Common myeloid progenitor, CD34-positive (primary cell): ENCODE measurements at regions not wholly inside any gene's neighbourhood (a gene's known extent, or its start where the extent isn't known, plus 50 kb on each side); places are given as distances from the start of the nearest gene placed in this dataset.

ENCODE experiments used
- CTCF ChIA-PET: fragments of 350-600 bp; sonication (Branson Sonifier 250); formaldehyde crosslinking; loops from one replicate; lab custom pipeline; 2021; ENCODE audit warnings: antibody characterized with exemption; lab: Charles Lee
- POLR2A ChIA-PET: fragments of 350-600 bp; sonication (Branson Sonifier 250); formaldehyde crosslinking; loops from one replicate; lab custom pipeline; 2021; ENCODE audit warnings: antibody characterized with exemption; lab: Charles Lee
- DNase-seq, 3 donors: peaks; one replicate each; pipeline versions ENCODE4 v3.0.0 to v3.0.0-alpha.2; 2013
- H3K27ac ChIP-seq, 2 experiments: 1 replicate in 1 of 2; 2 replicates in 1 of 2; pipeline ENCODE4 v1.7.0; 2013; ENCODE audit warnings: inconsistent platforms in 2 of 2, low read length in 2 of 2, mild to moderate bottlenecking in 2 of 2, low read depth in 1 of 2, moderate library complexity in 1 of 2; ENCODE audit not compliant: severe bottlenecking in 2 of 2, insufficient read depth in 1 of 2, poor library complexity in 1 of 2
- H3K27me3 ChIP-seq, 5 experiments: replicated peaks in 2 of 5; 1 replicate in 3 of 5; 2 replicates in 2 of 5; pipeline versions ENCODE4 v1.6.1 to v1.7.0; 2013; ENCODE audit warnings: low read length in 4 of 5, mild to moderate bottlenecking in 2 of 5, moderate library complexity in 2 of 5, inconsistent platforms in 1 of 5; ENCODE audit not compliant: insufficient read depth in 5 of 5, control insufficient read depth in 4 of 5
- H3K36me3 ChIP-seq, 4 experiments: 1 replicate in 2 of 4; 2 replicates in 2 of 4; pipeline versions ENCODE4 v1.6.1 to v1.7.0; 2013; ENCODE audit warnings: low read length in 3 of 4, control low read depth in 1 of 4, mild to moderate bottlenecking in 1 of 4; ENCODE audit not compliant: control insufficient read depth in 4 of 4, insufficient read depth in 4 of 4
- H3K4me1 ChIP-seq, 4 experiments: 1 replicate in 3 of 4; 2 replicates in 1 of 4; pipeline versions ENCODE4 v1.6.1 to v1.7.1; 2013; ENCODE audit warnings: low read length in 3 of 4, mild to moderate bottlenecking in 3 of 4, control low read depth in 1 of 4, inconsistent platforms in 1 of 4, moderate library complexity in 1 of 4; ENCODE audit not compliant: control insufficient read depth in 4 of 4, insufficient read depth in 4 of 4; ENCODE audit errors: control extremely low read depth in 1 of 4
- H3K4me3 ChIP-seq, 7 experiments: 1 replicate in 4 of 7; 2 replicates in 3 of 7; pipeline versions ENCODE4 v1.5.1 to v1.7.0; 2013; ENCODE audit warnings: mild to moderate bottlenecking in 7 of 7, low read length in 6 of 7, moderate library complexity in 6 of 7, inconsistent platforms in 2 of 7, low read depth in 2 of 7, control low read depth in 1 of 7; ENCODE audit not compliant: insufficient read depth in 4 of 7, control insufficient read depth in 1 of 7; ENCODE audit errors: extremely low read depth in 1 of 7
- H3K9me3 ChIP-seq, 5 experiments: 1 replicate in 4 of 5; 2 replicates in 1 of 5; pipeline versions ENCODE4 v1.6.1 to v1.7.1; 2013; ENCODE audit warnings: low read length in 4 of 5, mild to moderate bottlenecking in 2 of 5, inconsistent platforms in 1 of 5, low read depth in 1 of 5, moderate library complexity in 1 of 5; ENCODE audit not compliant: control insufficient read depth in 4 of 5, insufficient read depth in 2 of 5; ENCODE audit errors: control extremely low read depth in 1 of 5
- WGBS: methylation state at CpG from one replicate; pipeline ENCODE4 v1.1.5; 2013; ENCODE audit not compliant: insufficient coverage; 5-methylcytosine and 5-hydroxymethylcytosine counted together

GRCh38 chr1:101547357-101547756 lies 310.5 kb downstream of the S1PR1 start:
- H3K9me3 ChIP-seq = no peaks in the 10 kb centered on the region
- H3K36me3 ChIP-seq = no peaks in the 10 kb centered on the region
- peaks cover 0 to 2% (median 0%) of the 10 kb centered on the region in 5 experiments for H3K27me3 ChIP-seq
- no peaks in the 10 kb centered on the region for H3K4me1 ChIP-seq
- no peak for DNase-seq
- H3K27ac ChIP-seq = no peak overlapping the region
- CTCF ChIA-PET = interaction anchor here (0.7 kb wide), 1 partner anchor 9 kb away, joined by 3 read pairs; no protein-coding TSS in a partner anchor
- 100% methylated on average over 1 of the region's 3 CpGs for WGBS
- H3K4me3 ChIP-seq = no peak overlapping the region
- POLR2A ChIA-PET = no interaction called here

GRCh38 chr1:101548376-101548775 lies 311.6 kb downstream of the S1PR1 start:
- no peak for DNase-seq
- H3K36me3 ChIP-seq = no peaks in the 10 kb centered on the region
- H3K4me3 ChIP-seq = no peak overlapping the region
- H3K4me1 ChIP-seq = no peaks in the 10 kb centered on the region
- no peak overlapping the region for H3K27ac ChIP-seq
- H3K27me3 ChIP-seq = peaks cover 0 to 2% (median 0%) of the 10 kb centered on the region in 5 experiments
- CTCF ChIA-PET = interaction anchor here (0.7 kb wide), 2 partner anchors 10 to 126 kb away, joined by 3 read pairs; no protein-coding TSS in a partner anchor
- POLR2A ChIA-PET = no interaction called here
- no peaks in the 10 kb centered on the region for H3K9me3 ChIP-seq

GRCh38 chr1:101550581-101550980 lies 313.8 kb downstream of the S1PR1 start:
- CTCF ChIA-PET = interaction anchor here (1.1 to 1.4 kb wide), 2 partner anchors 10 to 29 kb away, joined by 3 to 4 read pairs; no protein-coding TSS in a partner anchor
- Histone ChIP-seq H3K4me1 (no peaks in the 10 kb centered on the region), H3K9me3 (no peaks in the 10 kb centered on the region), H3K27ac (no peak overlapping the region), H3K36me3 (no peaks in the 10 kb centered on the region), H3K27me3 (peaks cover 0 to 2% (median 0%) of the 10 kb centered on the region in 5 experiments), H3K4me3 (no peak overlapping the region)
- POLR2A ChIA-PET = no interaction called here
- DNase-seq = no peak
- no CpG with 5 or more reads among the region's 1 CpG for WGBS

DNA sequence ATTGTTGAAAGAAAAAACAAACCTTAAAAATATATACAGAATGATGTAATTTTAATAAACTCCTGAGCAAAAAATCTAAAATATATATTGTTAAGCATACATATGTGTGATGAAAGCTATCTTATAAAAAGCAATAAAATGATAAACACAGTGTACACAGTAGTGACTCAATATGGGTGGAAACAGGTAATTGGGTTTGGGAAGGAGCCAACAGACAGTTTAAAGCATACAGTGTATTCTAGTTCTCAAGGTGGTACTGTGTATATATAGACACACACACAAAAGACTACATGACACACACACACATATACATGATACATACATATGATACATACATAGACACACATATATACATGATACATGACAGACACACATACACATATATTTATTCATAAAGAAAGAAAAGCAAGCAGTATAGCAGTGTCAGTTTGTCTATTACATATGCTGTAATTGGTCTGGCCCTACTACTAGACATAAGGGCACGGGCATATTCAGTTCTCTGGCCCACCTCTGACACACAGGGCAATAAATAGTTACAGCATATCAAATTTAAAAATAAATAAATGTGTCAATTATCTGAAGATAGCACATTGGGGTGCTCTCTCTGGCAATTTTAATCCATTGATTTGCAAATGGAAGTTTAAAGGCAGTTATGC lies 330.2 kb downstream of the S1PR1 start:
- DNase-seq = no peak
- ChIA-PET POLR2A (no interaction called here), CTCF (interaction anchor here (0.7 kb wide), 1 partner anchor 11 kb away, joined by 4 read pairs; no protein-coding TSS in a partner anchor)
- H3K4me1 ChIP-seq = no peaks in the 10 kb centered on the region
- H3K36me3 ChIP-seq = no peaks in the 10 kb centered on the region
- H3K27me3 ChIP-seq = peaks cover 0 to 3% (median 0%) of the 10 kb centered on the region in 5 experiments
- no peak overlapping the region for H3K4me3 ChIP-seq
- H3K27ac ChIP-seq = no peak overlapping the region
- H3K9me3 ChIP-seq = peaks cover 0 to 4% (median 0%) of the 10 kb centered on the region in 5 experiments
- no CpG with 5 or more reads among the region's 1 CpG for WGBS

DNA sequence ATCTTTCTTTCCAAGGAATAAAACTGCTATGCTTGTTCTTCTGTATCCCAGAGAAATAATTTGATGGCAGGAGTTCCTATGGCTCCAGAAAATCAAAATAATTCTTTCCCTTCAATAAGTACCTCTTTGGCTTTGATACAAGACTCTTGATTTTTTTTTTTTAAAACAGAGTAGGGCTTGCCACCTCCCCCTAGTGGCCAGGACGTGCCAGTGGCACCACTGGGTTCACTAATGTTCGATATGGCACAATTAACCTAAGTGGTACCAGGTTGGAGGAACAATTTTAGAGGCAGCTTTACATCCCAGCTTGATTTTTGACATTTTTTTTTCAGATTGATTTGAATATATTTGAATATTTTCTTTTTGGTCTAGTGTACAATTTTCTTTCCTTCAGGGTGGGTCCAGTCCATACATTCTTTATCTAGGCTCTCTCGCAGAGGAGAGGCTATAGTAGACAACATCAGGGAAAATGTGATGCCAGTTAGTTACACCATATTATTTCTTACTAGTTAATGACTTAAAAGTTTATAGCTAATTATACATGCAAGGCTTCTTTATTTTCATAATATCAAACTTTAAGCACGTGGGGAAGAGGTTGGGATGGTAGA lies 330.9 kb downstream of the S1PR1 start:
- H3K4me3 ChIP-seq = no peak overlapping the region
- no peaks in the 10 kb centered on the region for H3K36me3 ChIP-seq
- POLR2A ChIA-PET = no interaction called here
- peaks cover 0 to 3% (median 0%) of the 10 kb centered on the region in 5 experiments for H3K27me3 ChIP-seq
- H3K27ac ChIP-seq = no peak overlapping the region
- peak; percentile 22 to 52 (median 35) for DNase-seq
- H3K4me1 ChIP-seq = no peaks in the 10 kb centered on the region
- WGBS = no CpG with 5 or more reads among the region's 4 CpGs
- peaks cover 0 to 4% (median 0%) of the 10 kb centered on the region in 5 experiments for H3K9me3 ChIP-seq
- CTCF ChIA-PET = no interaction called here

DNA sequence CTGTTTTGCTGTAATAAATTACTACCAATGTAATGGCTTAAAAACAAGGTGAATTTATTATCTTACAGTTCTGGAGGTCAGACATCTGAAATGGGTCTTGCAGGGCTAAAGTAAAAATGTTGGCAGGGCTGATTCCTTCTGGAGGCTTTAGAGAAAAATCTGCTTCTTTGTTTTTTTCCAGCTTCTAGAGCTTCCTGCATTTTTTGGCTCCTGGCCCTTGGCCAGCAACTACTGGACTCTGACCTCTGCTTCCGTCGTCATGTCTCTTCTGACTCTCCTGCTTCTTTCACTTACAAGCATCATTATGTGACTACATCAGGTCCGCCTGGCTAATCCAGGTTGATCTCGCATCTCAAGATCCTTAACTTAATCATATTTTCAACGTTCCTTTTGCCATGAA lies 350.9 kb downstream of the S1PR1 start:
- Histone ChIP-seq H3K27me3 (no peaks in the 10 kb centered on the region), H3K36me3 (no peaks in the 10 kb centered on the region), H3K4me1 (no peaks in the 10 kb centered on the region), H3K4me3 (no peak overlapping the region), H3K9me3 (peaks cover 0 to 2% (median 0%) of the 10 kb centered on the region in 5 experiments), H3K27ac (no peak overlapping the region)
- ChIA-PET POLR2A (no interaction called here), CTCF (no interaction called here)
- WGBS = 0% methylated on average over 1 of the region's 5 CpGs
- DNase-seq = no peak

- WGBS = 91% methylated on average over 1 of the region's 1 CpG
- H3K4me3 ChIP-seq = no peak overlapping the region
- H3K9me3 ChIP-seq = peaks cover 0 to 2% (median 0%) of the 10 kb centered on the region in 5 experiments
- no peaks in the 10 kb centered on the region for H3K36me3 ChIP-seq
- H3K4me1 ChIP-seq = no peaks in the 10 kb centered on the region
- H3K27me3 ChIP-seq = no peaks in the 10 kb centered on the region
- ChIA-PET POLR2A (no interaction called here), CTCF (no interaction called here)
- DNase-seq = no peak
- no peak overlapping the region for H3K27ac ChIP-seq
These were observed 351.9 kb downstream of the S1PR1 start for GRCh38 chr1:101588677-101589076.
